ENCODE measurements at regions not wholly inside any gene's neighbourhood (a gene's known extent, or its start where the extent isn't known, plus 50 kb on each side); places are given as distances from the start of the nearest gene placed in this dataset.
"Not testable (repeated sequence)": the region's sequence is repeated elsewhere in the genome, so short reads cannot be mapped to it uniquely, and the experiment has no call there.

- H3K27ac ChIP-seq = no peak overlapping the region
- H3K4me3 ChIP-seq = no peak overlapping the region
- DNase-seq = no peak
- no peaks in the 10 kb centered on the region for H3K4me1 ChIP-seq
- intact Hi-C loops (cut with DNase I; ENCODE audit: low total_unique reads) (no loop called here), in situ Hi-C loops (cut with MboI; ENCODE audit: low sequenced_read_pairs in 4 of 4) (no loop called here)
- TF ChIP-seq CTCF (IDR thresholded peaks at IDR 0.05 in 4 of 5, conservative IDR thresholded peaks at IDR 0.05 in 1 of 5) (no peak), POLR2A (IDR thresholded peaks at IDR 0.05) (no peak)
- H3K9me3 ChIP-seq = no peaks in the 10 kb centered on the region
- H3K36me3 ChIP-seq = no peaks in the 10 kb centered on the region
- H3K27me3 ChIP-seq = no peaks in the 10 kb centered on the region
- ATAC-seq = no peak
Observed at GRCh38 chr21:18812308-18812707, 408.7 kb upstream of the TMPRSS15 start.

- Histone ChIP-seq H3K4me1 (no peaks in the 10 kb centered on the region), H3K36me3 (no peaks in the 10 kb centered on the region), H3K27me3 (no peaks in the 10 kb centered on the region), H3K27ac (no peak overlapping the region), H3K9me3 (no peaks in the 10 kb centered on the region), H3K4me3 (no peak overlapping the region)
- no peak for TF ChIP-seq POLR2A (IDR thresholded peaks at IDR 0.05)
- TF ChIP-seq CTCF (IDR thresholded peaks at IDR 0.05 in 4 of 5, conservative IDR thresholded peaks at IDR 0.05 in 1 of 5) = no peak
- intact Hi-C loops (cut with DNase I; ENCODE audit: low total_unique reads) (no loop called here), in situ Hi-C loops (cut with MboI; ENCODE audit: low sequenced_read_pairs in 4 of 4) (no loop called here)
- ATAC-seq = no peak
- no peak for DNase-seq
Observed at GRCh38 chr21:18819507-18819906, 415.9 kb upstream of the TMPRSS15 start.

GRCh38 chr21:18826562-18826961 is 423.0 kb upstream of the TMPRSS15 start:
- Histone ChIP-seq H3K27me3 (no peaks in the 10 kb centered on the region), H3K4me1 (no peaks in the 10 kb centered on the region), H3K36me3 (no peaks in the 10 kb centered on the region), H3K4me3 (no peak overlapping the region), H3K9me3 (no peaks in the 10 kb centered on the region), H3K27ac (no peak overlapping the region)
- in situ Hi-C loops (cut with MboI; ENCODE audit: low sequenced_read_pairs in 4 of 4) = no loop called here
- DNase-seq = no peak
- intact Hi-C loops (cut with DNase I; ENCODE audit: low total_unique reads) = no loop called here
- TF ChIP-seq CTCF (IDR thresholded peaks at IDR 0.05 in 4 of 5, conservative IDR thresholded peaks at IDR 0.05 in 1 of 5) (no peak), POLR2A (IDR thresholded peaks at IDR 0.05) (no peak)
- no peak for ATAC-seq

GRCh38 chr21:18831942-18832676 is 428.5 kb upstream of the TMPRSS15 start:
- ATAC-seq = no peak
- TF ChIP-seq POLR2A (IDR thresholded peaks at IDR 0.05) = no peak
- no peak for TF ChIP-seq CTCF (IDR thresholded peaks at IDR 0.05 in 4 of 5, conservative IDR thresholded peaks at IDR 0.05 in 1 of 5)

GRCh38 chr21:18832950-18833349 is 429.4 kb upstream of the TMPRSS15 start:
- ATAC-seq = no peak
- H3K36me3 ChIP-seq = no peaks in the 10 kb centered on the region
- intact Hi-C loops (cut with DNase I; ENCODE audit: low total_unique reads) = no loop called here
- H3K4me1 ChIP-seq = no peaks in the 10 kb centered on the region
- no peak for TF ChIP-seq POLR2A (IDR thresholded peaks at IDR 0.05)
- TF ChIP-seq CTCF (IDR thresholded peaks at IDR 0.05 in 4 of 5, conservative IDR thresholded peaks at IDR 0.05 in 1 of 5) = no peak
- in situ Hi-C loops (cut with MboI; ENCODE audit: low sequenced_read_pairs in 4 of 4) = no loop called here
- no peak overlapping the region for H3K27ac ChIP-seq
- no peak overlapping the region for H3K4me3 ChIP-seq
- no peaks in the 10 kb centered on the region for H3K9me3 ChIP-seq
- DNase-seq = no peak
- H3K27me3 ChIP-seq = no peaks in the 10 kb centered on the region

More at GRCh38 chr21:18831942-18832676, 428.5 kb upstream of the TMPRSS15 start:
- DNase-seq = no peak
- no peaks in the 10 kb centered on the region for H3K9me3 ChIP-seq
- H3K27ac ChIP-seq = no peak overlapping the region
- in situ Hi-C loops (cut with MboI; ENCODE audit: low sequenced_read_pairs in 4 of 4) = no loop called here
- no peak overlapping the region for H3K4me3 ChIP-seq
- no peaks in the 10 kb centered on the region for H3K4me1 ChIP-seq
- intact Hi-C loops (cut with DNase I; ENCODE audit: low total_unique reads) = no loop called here
- no peaks in the 10 kb centered on the region for H3K27me3 ChIP-seq
- no peaks in the 10 kb centered on the region for H3K36me3 ChIP-seq

GRCh38 chr21:18834121-18834520 is 430.5 kb upstream of the TMPRSS15 start:
- H3K27me3 ChIP-seq; DNase-seq; intact Hi-C loops (cut with DNase I; ENCODE audit: low total_unique reads); H3K36me3 ChIP-seq; H3K27ac ChIP-seq; H3K9me3 ChIP-seq; H3K4me1 ChIP-seq; ATAC-seq; H3K4me3 ChIP-seq; in situ Hi-C loops (cut with MboI; ENCODE audit: low sequenced_read_pairs in 4 of 4): not testable (repeated sequence)

All from gastrocnemius medialis (tissue), 4 donors.